NCI-H2227 (cell line): ENCODE measurements at regions not wholly inside any gene's neighbourhood (a gene's known extent, or its start where the extent isn't known, plus 50 kb on each side); places are given as distances from the start of the nearest gene placed in this dataset.

Experiments
- DNase-seq: peaks from one replicate; lab custom pipeline; 2025; ENCODE audit not compliant: unreplicated experiment; lab: John Stamatoyannopoulos, UW

GRCh38 chr9:129335464-129336129 is 157.5 kb upstream of the IER5L start:
- DNase-seq = no peak

GRCh38 chr9:129334105-129334935 is 156.3 kb upstream of the IER5L start:
- DNase-seq = peak; percentile 48

- DNase-seq = no peak
Measured at GRCh38 chr9:129333617-129334104, 155.6 kb upstream of the IER5L start.

GRCh38 chr9:129332581-129332980 is 154.5 kb upstream of the IER5L start:
- no peak for DNase-seq

- DNase-seq = no peak
Measured at GRCh38 chr9:129331772-129332500, 153.9 kb upstream of the IER5L start.

GRCh38 chr9:129331493-129331765 is 153.4 kb upstream of the IER5L start:
- no peak for DNase-seq

GRCh38 chr9:129330711-129331492 is 152.8 kb upstream of the IER5L start:
- DNase-seq = no peak

GRCh38 chr9:129328355-129329042 is 150.4 kb upstream of the IER5L start:
- DNase-seq = no peak

- DNase-seq = no peak
Measured at GRCh38 chr9:129327552-129328328, 149.7 kb upstream of the IER5L start.

GRCh38 chr9:129326061-129327005 is 148.3 kb upstream of the IER5L start:
- no peak for DNase-seq

GRCh38 chr9:129324808-129325502 is 146.9 kb upstream of the IER5L start:
- no peak for DNase-seq

- no peak for DNase-seq
Measured at GRCh38 chr9:129323999-129324553, 146.0 kb upstream of the IER5L start.

- DNase-seq = no peak
Measured at GRCh38 chr9:129323376-129323998, 145.4 kb upstream of the IER5L start.

- DNase-seq = no peak
Measured at GRCh38 chr9:129322641-129323375, 144.7 kb upstream of the IER5L start.

- no peak for DNase-seq
Measured at GRCh38 chr9:129322022-129322621, 144.1 kb upstream of the IER5L start.
